Effector CD4-positive, alpha-beta T cell (primary cell): ENCODE measurements at regions not wholly inside any gene's neighbourhood (a gene's known extent, or its start where the extent isn't known, plus 50 kb on each side); places are given as distances from the start of the nearest gene placed in this dataset.

Source experiments
- DNase-seq: peaks from one replicate; pipeline ENCODE4 v3.0.0-alpha.2; 2020

DNA sequence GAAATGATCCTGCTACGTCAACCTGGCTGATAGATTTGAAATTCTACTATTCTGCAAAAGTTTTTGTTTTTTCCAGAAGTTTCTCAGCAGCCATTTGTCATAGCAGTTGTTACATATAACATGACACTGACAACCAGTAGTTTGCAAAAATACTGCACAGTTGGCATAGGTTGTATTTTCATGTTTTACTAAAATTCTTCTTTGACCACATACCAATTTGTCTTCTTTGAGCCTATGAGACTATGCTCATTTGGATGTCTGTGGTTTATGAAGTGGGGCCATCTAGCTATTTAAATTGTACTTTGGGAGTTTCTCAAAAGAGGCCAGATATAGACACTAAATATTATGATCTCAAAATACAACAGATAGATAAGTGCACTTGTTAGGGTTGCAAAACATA, 104.9 kb upstream of the PREP start:
- DNase-seq, result no peak

DNA sequence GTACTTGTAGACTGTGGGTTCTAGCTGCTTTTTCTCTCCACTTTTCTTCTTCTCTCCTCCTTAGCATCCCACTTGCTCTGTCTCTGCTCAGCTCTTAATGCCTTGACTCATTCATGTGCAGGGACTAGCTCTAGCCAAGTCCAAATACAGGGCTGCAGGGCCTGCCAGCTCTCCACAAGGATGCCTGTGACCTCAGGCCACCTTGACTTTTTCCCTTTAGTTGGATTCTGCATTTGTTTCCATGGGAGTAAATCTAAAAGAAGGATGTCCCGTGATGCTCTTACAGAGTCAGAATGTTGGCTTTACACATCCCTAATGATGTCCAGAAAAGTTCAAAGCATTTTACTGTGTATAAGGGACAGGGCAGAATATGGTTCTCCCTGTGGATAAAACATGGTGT, 101.8 kb upstream of the PREP start:
- no peak for DNase-seq

DNA sequence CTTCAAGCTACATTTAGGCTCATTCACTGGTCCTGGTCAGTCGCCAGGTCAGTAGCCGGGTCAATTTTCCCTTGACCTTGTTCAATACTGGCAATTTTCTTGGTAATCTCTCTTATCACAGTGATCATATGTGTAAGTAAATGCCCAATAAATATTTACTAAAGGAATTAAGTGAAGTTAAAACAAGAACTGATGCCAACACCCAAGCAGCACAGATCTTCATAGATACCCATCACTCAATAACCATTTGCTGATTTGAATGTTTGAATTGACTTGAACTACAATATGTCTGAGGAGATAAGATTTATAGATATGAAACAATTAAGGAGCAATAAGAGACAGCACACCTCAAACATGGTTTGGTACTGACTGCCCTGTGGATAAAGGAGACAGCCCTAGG, 100.8 kb upstream of the PREP start:
- no peak for DNase-seq

DNA sequence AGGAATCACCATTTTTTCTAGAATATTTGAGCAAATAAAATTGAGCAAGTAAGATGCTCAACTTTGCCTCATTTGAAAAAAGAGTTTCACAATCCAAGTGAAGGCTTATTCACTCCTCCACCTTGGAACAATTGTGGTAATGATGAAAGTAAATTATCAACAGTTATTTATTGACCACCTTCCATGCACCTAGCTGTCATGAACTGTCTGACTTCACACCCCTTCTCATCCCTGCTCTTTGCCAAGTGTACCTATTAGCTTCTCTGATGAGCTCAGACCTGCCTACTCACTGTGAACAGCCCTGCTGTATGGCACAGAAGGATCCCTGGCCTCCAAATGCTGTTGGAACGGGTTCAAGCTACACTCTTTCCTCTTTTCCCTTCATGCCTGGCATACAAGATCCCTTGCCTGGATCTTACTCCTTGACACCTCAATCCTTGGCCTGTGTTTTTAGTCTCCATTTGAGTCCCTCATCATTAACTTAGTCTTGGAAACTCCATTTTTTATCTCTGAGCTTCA, 99.0 kb upstream of the PREP start:
- DNase-seq, result no peak

DNA sequence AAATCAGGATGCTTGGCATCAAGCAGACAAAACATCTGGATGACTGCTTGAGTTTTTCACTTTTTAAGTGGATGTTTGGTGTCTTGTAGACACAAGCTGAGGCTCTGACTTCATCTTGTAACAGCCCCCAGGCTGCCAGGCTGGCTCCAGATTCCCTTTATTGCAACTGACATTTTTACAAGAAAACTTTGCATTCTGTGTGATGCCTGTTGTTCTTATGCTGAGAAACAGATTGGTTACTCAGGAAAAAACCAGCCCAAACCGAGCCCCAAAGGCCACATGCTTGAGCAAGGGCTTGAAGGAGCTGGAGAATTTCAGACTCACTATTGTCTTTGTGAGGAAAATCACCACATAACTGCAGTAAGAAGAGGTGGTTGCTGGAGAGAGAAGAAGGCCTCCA, 98.4 kb upstream of the PREP start:
- DNase-seq, result no peak

DNA sequence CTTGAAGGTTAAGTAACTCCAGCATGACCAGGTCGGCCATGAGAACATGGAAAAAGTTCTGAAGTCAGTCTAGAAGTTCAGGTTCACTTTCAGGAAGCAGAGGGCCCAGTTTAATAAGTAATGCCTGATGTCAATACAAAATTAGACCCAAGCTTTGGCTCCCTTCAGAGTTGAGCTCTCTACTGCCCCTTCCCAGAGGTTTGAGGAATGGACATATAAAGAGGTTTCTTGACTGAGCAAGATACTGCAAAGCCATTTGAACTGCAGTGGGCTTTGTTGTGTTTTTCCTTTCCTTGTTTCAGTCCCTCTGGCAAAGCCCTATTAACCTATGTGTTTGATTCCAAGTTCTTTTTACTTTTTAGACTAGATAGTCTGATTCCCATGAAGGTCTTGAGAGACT, 97.8 kb upstream of the PREP start:
- no peak for DNase-seq

DNA sequence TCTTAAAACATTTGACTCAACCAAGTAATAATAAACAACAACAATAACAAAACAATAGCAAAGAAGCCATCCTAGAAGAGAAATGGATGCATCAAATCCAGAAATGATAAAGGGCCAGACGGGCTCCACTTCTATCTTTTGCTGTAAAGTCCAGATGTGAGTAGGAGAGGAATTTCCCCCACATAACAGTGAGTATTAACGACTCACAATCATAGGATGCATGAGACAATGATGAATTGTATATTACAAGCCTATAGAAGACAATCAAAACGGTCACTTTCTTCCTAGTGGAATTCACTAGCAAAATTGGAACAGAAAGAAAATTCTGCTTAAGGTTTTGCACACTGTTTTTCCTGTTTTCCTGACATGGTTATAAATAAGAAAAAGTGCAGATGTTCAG, 97.0 kb upstream of the PREP start:
- no peak for DNase-seq

DNA sequence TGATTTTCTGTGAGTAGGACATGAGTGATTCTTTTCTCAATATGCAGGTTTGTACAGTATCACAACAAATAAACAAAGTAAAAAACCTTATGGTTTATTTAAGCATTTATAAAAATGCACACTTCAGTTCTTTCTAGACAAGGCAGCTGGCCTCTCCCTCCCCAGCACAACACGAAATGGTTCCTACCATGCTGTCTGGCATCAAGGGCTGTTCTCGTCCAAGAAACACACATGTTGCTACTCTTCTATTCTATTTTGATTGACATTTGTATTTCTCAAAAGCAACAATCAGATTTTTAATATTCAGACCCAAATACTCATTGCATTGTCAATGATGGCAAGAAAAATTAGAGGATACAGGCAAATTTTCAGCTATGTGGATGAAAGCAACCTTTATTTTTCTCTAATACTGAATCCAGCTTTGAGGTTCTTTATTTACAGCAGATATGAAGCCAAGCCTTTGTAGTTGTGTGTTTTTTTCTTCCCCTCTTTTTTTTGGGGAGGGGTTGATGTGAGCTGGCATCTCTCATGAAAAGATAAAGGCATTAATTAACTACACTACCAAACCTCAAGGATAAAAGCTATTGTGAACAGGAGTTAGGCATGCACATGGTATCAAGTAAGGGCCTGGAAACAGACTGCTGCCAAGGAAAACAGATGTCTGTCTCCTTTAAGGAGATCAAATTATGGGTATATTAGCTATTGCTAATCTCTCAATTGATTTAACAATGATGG, 96.4 kb upstream of the PREP start:
- DNase-seq, result no peak

DNA sequence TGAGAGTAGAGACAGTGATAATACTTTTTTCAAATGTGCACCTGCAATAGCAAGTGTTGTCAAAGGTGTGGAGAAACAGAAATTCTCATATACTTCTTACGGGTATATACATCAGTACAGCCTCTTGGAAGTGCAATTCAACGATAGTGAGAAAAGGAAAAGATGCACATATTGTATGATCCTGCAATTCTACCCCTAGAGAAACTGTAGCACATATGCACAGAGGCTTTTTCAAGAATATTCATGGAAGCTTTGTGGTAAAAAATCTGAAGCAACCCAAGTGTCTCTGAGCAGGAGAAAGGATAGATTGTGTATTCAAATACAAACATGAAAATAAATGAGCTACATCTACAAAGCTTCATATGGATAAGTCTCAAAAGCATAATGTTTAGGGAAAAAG, 94.7 kb upstream of the PREP start:
- DNase-seq, result no peak

DNA sequence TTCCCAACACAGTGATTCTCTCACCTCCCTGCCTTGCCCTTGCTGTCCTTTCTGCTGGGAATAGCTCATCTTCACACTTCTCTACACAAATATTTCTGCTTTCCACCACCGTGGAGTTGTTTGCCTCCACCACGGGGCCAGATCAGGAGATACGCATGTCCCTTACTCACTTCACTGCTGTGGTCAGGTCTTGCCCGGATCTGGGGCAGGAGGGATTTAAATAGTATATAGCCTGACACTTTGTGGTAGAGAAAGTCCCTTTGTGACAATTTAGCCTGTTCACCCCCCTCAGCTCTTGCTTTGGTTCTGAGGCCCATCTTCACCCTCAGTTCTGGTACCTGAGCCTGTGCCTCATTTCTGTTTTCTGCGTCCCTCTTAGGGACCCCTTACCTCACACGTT, 92.6 kb upstream of the PREP start:
- no peak for DNase-seq

DNA sequence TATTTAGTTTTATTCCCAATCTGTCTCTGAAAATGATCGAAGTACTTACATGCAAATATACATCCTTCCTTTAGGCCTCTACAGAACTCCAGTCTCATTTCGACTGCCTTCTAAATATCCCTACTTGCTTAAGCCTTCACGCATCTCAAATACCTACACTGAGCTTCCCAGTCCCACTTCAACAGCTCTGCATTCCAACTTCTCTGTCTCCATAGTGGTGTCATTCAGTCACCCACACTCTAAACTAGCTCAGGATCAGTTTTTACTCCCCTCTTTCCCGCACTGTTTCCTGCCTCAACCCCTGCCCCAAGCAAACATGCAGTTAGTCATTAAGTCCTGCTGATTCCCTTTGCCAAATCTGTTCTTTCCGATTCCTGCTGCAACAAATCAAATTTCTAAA, 91.8 kb upstream of the PREP start:
- no peak for DNase-seq

DNA sequence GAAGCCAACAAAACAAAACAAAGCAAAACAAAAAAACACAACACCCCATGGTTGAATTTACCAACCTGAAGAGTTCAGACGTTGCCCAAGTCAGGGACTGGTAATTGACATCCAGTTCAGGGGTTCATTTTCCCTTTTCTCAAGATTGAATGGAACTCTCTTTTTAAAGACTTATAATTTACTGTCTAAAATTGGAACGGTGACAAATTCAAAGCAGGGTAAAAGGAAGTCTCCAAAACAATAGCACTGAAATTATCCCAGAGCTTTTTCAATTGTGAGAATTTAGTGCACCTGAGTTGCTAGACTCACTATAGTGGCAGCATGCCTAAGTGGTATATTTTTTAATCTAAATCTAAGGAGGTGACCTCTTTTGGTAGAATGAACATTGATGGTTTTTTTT, 90.9 kb upstream of the PREP start:
- no peak for DNase-seq

DNA sequence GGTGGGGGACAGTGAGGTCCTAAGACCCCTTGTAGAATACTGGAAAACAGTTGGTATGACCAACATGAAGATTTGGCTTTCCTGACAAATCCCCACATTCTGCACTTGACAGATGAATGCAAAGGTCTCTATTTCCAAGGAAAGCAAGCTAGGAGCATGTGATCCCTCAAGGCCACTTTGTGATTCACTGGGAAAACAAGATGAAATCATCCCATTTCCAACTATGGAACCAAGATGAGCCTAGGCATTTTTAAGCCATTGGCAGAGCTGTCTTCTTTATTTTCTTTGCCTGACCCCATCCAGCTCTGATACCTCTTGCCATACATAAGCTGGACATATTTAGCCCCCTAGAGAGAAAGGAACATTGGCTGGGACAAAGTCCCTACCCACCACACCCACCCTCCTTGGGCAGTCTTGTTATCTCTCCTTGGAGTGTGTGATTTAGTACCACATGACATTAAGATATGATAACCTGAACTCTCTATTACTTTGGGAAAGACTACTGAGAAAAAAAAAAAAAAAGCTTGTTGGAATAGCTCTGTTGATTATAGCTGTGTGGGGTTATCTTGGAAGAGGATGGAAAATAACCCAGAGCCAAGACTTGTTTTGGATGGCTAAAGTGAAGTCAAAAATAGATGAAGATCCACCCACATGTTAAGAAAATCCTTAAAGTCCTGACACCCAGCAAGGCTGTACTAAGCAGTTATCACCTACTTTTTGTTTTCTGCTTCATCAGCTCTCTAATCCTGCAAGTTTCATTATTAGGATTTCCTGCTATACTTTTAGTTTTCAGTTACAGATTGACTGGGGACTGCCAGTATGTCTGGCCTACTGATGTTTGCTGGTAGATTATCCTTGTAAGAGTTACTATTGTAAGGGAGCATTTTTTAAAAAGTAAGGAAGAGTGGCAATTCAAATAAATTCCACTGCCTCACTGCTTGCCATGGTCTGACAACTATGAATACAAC, 90.1 kb upstream of the PREP start:
- no peak for DNase-seq

DNA sequence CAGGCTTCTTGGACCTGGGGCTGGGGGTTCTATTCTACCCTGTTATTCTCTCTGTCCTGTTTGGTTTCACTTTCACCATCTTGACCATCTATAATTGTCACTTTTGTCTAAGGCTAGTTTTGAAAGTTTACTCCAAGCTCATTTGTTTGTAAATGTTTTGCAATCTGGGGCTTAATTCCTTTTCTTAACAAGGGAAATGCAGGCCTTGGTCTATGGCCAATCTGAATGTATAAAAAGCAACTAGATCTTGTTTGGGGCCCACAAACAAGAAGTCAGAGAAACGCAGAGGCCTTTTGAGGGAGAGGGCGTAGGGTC, 86.3 kb upstream of the PREP start:
- DNase-seq, result no peak

DNA sequence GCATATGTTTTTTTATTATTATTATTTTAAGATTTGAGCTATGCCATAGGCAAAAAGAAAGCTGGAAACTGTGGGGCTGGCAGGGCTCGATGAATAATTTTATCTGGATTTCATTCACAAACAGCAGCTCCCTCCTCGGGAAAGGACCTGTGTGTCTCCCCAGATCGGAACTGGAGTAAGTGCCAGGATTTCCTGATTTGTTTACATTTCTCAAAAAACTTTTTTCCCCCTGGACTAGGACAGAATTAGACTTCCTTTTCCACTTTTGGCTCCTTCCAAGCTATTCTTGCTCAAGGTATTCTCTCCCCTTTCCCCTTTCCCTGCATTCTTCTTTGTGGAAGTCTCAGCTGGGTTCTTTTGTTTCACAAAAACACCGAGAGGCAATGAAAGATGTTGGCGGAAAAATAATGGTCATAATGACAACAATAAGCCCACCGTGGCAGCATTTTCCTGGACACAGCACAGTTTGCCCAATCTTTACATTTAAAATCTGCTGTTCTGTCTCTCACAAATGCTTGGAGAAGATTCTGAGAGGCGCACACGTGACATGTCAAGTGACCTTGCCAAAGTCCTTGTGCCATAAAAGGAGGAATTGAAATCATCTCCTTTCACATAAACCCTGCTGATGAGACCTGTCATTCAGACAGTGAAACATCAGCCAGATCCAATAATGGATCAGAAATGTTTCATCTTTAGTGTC, 85.8 kb upstream of the PREP start:
- no peak for DNase-seq

DNA sequence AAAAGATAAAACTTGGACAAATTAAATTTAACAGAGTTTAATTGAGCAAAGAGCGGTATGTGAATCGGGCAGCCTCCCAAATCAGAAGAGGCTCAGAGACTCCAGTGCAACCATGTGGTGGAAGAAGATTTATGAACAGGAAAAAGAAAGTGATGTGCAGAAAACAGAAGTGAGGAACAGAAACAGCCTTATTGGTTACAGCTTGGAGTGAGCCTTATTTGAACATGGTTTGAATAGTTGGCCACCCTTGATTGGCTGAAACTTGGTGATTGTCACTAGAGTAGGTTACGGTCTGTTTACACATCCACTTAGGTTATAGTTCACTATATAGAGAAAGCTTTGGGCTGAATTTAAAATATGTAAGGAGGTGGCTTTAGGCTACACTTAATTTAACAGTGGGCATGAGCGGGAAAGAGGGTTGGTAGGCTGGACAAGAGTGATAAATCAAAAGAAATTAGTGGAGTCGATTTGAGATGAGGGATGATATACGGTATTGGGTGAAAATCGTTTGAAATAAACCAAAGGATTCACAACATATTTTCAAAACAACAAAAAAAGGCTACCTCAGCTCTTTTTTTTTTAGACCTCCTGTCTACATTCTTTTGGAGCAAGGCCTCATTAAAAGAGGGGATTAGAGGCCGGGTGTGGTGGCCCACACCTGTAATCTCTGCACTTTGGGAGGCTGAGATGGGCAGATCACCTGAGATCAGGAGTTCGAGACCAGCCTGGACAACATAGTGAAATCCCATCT, 84.3 kb upstream of the PREP start:
- DNase-seq, result no peak

DNA sequence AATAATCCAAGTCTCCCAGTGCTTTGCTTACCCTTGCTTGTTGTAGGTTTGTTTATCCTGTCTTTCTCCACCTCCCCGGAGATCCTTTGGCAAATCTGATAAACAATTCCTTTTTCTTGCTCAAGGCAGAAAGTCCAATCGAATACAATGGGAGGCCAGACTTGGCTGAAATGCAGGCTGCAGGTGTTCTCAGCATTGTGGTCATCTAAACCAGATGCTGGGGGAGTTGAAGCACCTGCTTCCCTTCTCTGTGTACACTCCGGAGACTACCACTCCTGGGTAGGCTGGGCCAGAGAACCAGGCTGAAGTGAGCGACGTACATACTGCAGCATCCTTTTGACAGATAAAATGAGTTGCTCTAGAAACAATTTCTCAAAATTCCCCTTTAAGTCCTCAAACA, 82.6 kb upstream of the PREP start:
- DNase-seq, result no peak

DNA sequence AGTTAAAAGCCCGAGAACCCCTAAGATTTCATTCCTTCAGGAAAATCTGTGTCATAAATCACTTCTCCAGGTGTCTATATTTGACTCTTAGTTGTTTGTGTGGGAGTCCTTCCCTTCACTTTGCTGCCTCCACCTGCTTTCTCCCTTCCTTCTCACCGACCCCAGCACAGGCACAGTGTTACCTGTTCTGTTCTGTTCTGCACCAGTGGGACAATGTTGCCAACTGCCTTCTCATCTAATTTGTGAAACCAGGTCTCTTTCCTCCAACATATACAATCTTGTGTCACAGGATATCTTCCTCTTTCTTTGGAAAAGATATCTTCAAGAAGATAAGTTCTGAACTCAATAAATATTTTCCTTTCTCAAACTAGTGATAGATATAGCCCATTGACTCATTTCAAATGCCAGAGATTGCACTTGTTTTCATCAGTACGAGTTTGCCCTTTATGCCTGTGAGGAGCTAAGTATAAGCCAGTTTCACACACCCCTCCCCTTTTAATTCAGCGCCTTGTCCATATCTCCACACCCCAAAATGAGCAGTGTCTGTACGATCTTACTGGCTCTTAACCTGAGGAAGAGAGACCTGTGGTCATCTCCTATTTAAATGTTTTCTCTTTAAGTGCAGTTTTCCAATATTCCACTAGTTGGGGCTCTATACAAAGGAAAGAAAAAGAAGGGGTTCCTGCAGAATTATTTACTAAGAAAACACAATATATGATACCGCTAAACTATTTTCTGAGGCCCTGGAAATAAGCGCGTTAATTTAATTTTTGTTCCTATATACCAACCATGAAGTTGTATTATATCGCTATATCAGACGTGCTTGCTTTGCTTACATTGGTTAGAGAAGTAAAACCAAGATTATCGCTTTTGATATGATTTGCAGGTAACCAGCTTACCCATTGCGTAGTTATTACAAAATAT, 81.6 kb upstream of the PREP start:
- no peak for DNase-seq

DNA sequence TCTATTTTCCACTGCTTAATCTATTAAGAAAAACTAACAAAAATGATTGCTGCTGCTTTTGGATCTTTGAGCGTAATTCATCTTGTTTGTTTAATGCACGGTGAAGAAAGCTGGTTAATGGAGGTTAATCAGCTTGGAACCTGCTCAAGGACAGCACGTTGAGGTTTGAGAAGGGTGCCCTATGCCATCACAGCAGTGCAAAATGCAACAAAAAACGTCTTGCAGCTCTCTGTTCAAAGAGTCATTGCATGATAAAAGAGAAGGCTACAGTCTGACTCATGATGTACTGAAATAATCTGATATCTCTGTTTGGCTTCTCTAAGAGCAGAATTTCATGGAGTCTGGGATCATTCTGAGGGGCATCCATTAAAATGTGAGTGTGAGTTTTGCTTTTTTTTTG, 80.6 kb upstream of the PREP start:
- DNase-seq, result no peak

DNA sequence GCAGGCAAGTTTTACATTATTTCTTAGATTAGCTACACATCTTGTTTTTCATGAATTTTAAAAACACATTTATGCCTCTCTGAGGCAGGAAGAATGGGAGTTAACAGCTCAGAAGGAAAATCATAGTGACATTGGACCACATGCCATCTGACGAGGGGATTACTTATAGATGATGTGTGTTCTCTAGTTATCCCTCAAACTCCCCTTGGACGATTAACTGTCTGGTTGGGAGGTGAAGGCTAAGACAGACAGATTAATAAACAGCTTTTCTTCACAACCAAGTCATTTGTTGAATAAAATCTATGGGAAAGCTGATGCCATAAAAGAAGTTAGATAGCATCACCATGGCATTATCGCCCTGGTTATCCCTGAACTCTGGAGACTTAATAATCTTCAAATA, 80.0 kb upstream of the PREP start:
- no peak for DNase-seq

DNA sequence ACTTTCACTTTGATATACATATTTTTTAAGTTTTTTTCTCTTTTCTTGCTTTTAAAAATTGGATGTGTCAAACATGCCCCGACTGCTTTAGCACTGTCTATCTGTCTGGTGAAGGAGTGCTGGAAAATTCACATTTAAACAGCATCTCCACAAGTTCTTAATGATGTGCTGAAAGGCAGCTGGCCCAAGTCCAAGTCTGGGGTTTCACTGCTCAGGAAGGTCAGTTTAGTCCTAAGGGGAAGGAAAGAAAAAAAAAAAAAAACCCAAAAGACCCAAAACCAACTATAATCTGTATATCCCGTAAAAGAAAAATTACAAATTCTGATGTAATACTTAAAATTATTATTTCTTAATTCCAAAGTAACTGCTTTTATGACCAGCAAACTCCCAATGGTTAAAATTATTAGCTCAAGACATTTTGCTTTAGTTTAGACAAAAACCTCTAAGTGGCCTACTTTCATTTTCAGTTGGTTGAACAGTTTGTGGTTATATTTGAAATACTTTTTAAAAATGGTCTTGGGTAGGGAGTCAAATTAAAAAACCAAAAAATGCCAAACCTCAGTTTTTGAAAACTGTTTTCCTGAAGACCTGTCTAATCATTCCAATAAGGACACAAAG, 79.5 kb upstream of the PREP start:
- no peak for DNase-seq
